A673 (cell line): ENCODE measurements at regions not wholly inside any gene's neighbourhood (a gene's known extent, or its start where the extent isn't known, plus 50 kb on each side); places are given as distances from the start of the nearest gene placed in this dataset.

ENCODE experiments used
- CTCF ChIP-seq: fragments of 300-800, 200-600 bp; sonication (generic); conservative IDR thresholded peaks from 2 replicates; pipeline ENCODE4 v1.5.1; 2017; ENCODE audit warnings: low read depth, mild to moderate bottlenecking, antibody characterized with exemption, low read length, moderate library complexity, mixed read lengths
- EZH2 ChIP-seq: fragments of 200-600 bp; sonication (generic); IDR thresholded peaks from 2 replicates; pipeline ENCODE4 v1.6.1; 2017; ENCODE audit warnings: borderline replicate concordance, low read depth, mild to moderate bottlenecking, mixed read lengths, antibody characterized with exemption, low read length; ENCODE audit not compliant: poor library complexity, severe bottlenecking

DNA sequence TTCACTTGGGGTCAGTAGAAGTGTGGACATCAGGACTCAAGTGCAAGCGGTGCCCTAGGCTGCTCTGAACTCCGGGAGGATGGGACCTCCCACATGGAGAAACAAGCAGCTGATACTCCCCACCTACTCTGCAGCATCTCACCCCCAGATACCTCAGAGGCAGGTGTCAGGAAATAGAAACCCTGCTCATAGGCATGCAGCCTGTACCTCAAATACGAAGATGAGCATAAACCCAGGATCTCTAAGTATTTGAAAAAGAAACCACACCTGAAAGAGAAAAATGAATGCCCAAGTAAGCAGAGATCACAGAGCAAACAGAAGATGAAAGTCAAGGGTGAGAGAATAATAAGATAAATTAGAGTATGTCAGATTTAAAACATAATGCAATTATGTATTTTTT lies 75.6 kb upstream of the WSCD2 start:
- no peak for TF ChIP-seq CTCF
- no peak for TF ChIP-seq EZH2
